HG02981 (cell line): ENCODE measurements at regions not wholly inside any gene's neighbourhood (a gene's known extent, or its start where the extent isn't known, plus 50 kb on each side); places are given as distances from the start of the nearest gene placed in this dataset.

ENCODE experiments used
- ATAC-seq: cut with Tn5 transposase; IDR thresholded peaks from one replicate; pipeline ENCODE4 v1.9.1; 2021; ENCODE audit warnings: mild to moderate bottlenecking, moderate library complexity; ENCODE audit not compliant: unreplicated experiment

GRCh38 chr20:7308163-7308562, 540.7 kb downstream of the BMP2 start:
- ATAC-seq = no peak

- no peak for ATAC-seq
Measured at GRCh38 chr20:7313047-7313446, 545.6 kb downstream of the BMP2 start.

GRCh38 chr20:7323957-7324356, 556.5 kb downstream of the BMP2 start:
- ATAC-seq = no peak

GRCh38 chr20:7327810-7328209, 560.3 kb downstream of the BMP2 start:
- no peak for ATAC-seq

GRCh38 chr20:7330850-7331249, 563.4 kb downstream of the BMP2 start:
- no peak for ATAC-seq

- no peak for ATAC-seq
Measured at GRCh38 chr20:7332169-7332568, 564.7 kb downstream of the BMP2 start.

GRCh38 chr20:7333841-7334240, 566.4 kb downstream of the BMP2 start:
- ATAC-seq = no peak

GRCh38 chr20:7346026-7346425, 578.5 kb downstream of the BMP2 start:
- no peak for ATAC-seq

- ATAC-seq = no peak
Measured at GRCh38 chr20:7346562-7346961, 579.1 kb downstream of the BMP2 start.

- no peak for ATAC-seq
Measured at GRCh38 chr20:7347409-7347808, 579.9 kb downstream of the BMP2 start.

GRCh38 chr20:7348253-7348652, 580.8 kb downstream of the BMP2 start:
- no peak for ATAC-seq

- no peak for ATAC-seq
Measured at GRCh38 chr20:7352165-7352564, 584.7 kb downstream of the BMP2 start.

GRCh38 chr20:7355051-7355450, 585.2 kb downstream of the HAO1 start:
- no peak for ATAC-seq

GRCh38 chr20:7358670-7359069, 581.6 kb downstream of the HAO1 start:
- ATAC-seq = no peak

GRCh38 chr20:7359739-7360138, 580.5 kb downstream of the HAO1 start:
- ATAC-seq = no peak

- ATAC-seq = no peak
Measured at GRCh38 chr20:7361321-7361720, 578.9 kb downstream of the HAO1 start.

- no peak for ATAC-seq
Measured at GRCh38 chr20:7361931-7362330, 578.3 kb downstream of the HAO1 start.

- no peak for ATAC-seq
Measured at GRCh38 chr20:7362601-7363000, 577.7 kb downstream of the HAO1 start.

- no peak for ATAC-seq
Measured at GRCh38 chr20:7366189-7366588, 574.1 kb downstream of the HAO1 start.

GRCh38 chr20:7371518-7372163, 568.6 kb downstream of the HAO1 start:
- no peak for ATAC-seq

GRCh38 chr20:7375905-7376304, 564.4 kb downstream of the HAO1 start:
- no peak for ATAC-seq

- no peak for ATAC-seq
Measured at GRCh38 chr20:7378864-7379605, 561.2 kb downstream of the HAO1 start.
